Prostate gland (tissue), 2 donors: ENCODE measurements at regions not wholly inside any gene's neighbourhood (a gene's known extent, or its start where the extent isn't known, plus 50 kb on each side); places are given as distances from the start of the nearest gene placed in this dataset.

Experiments
- DNase-seq: peaks from one replicate; pipeline ENCODE4 v3.0.0-alpha.2; 2019; ENCODE audit warnings: low spot score
- H3K27ac ChIP-seq, 2 donors: fragments of 200-600 bp; sonication (generic); 2 replicates each; pipeline ENCODE4 v1.5.1; 2017 to 2019
- H3K27me3 ChIP-seq: fragments of 200-600 bp; sonication (generic); replicated peaks from 2 replicates; pipeline ENCODE4 v1.5.1; 2019; ENCODE audit not compliant: insufficient read depth
- H3K36me3 ChIP-seq, 2 donors: fragments of 200-600 bp; sonication (generic); 1 replicate in 1 of 2; 2 replicates in 1 of 2; pipeline versions ENCODE4 v1.5.1 to v1.8.1; 2017 to 2019
- H3K4me1 ChIP-seq: fragments of 200-600 bp; sonication (generic); replicated peaks from 2 replicates; pipeline ENCODE4 v1.5.1; 2019
- H3K4me3 ChIP-seq, 2 donors: fragments of 200-600 bp; sonication (generic); 2 replicates each; pipeline ENCODE4 v1.5.1; 2017 to 2019
- H3K9me3 ChIP-seq: fragments of 200-600 bp; sonication (generic); 2 replicates; pipeline ENCODE4 v1.5.1; 2017
- POLR2A ChIP-seq: fragments of 450-650 bp; IDR thresholded peaks from one replicate; pipeline ENCODE4 v1.6.1; 2016; ENCODE audit warnings: antibody characterized with exemption, mild to moderate bottlenecking
- POLR2AphosphoS5 ChIP-seq: sonication (generic); formaldehyde crosslinking; IDR thresholded peaks from one replicate; pipeline ENCODE4 v1.6.1; 2017; ENCODE audit warnings: antibody characterized with exemption
- WGBS: methylation state at CpG from one replicate; pipeline ENCODE4 v1.1.5; 2018; 5-methylcytosine and 5-hydroxymethylcytosine counted together
- intact Hi-C: fragments of 100-400 bp; cut with DNase I; formaldehyde crosslinking; loops from one replicate; pipeline ENCODE4 v1.14.2; 2022
- TF ChIP-seq, protein P1 (sequence below), 4 experiments: fragments of 200-600 bp in 2 of 4; fragments of 450-650 bp in 2 of 4; sonication (generic) in 2 of 4; IDR thresholded peaks; 1 replicate in 3 of 4; 2 replicates in 1 of 4; pipeline ENCODE4 v1.5.1; 2016 to 2019; ENCODE audit warnings: antibody characterized with exemption in 4 of 4, mild to moderate bottlenecking in 2 of 4, moderate library complexity in 2 of 4

DNA sequence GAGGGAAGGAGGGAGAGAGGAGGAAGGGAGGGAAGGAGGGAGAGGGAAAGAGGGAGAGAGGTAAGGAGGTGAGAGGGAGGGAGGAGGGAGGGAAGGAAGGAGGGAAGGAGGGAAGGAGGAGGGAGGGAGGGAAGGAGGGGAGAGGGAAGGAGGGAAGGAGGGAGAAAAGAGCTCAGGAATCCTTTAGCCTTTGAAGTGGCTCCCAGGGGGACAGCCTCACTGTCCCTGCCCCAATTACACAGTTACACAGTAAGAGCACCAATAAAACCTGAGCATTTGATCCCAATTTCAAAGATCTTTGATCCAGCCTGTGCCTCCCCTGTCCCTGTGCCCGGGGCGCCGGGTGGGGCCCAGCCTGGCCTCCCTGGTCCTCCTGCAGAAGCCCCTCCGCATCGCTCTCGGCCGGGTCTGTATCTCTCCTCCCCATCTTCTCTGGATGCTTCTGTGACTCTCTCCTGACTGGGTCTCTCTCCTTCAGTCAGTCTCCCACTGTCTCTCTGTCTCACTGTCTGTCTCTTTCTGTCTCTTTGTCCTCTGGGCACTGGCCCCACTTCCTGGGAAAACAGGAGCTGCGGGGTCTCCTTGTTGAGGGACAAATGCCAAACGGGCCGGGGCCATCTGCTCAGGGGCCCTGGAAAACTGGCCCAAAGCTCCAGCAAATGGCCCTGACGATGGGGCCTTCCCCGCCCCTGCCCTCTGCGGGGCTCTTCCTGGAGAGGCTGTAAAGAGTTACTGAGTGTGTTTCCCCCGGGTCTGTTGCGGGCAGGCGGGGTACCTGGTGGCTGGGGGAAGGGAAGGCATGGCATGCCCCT, 54.2 kb upstream of the EGFL7 start:
- 45% methylated on average over 16 of the region's 16 CpGs for WGBS
- H3K27me3 ChIP-seq: no peaks in the 10 kb centered on the region
- H3K4me1 ChIP-seq: no peaks in the 10 kb centered on the region
- no peak for TF ChIP-seq POLR2AphosphoS5
- TF ChIP-seq, protein P1, sequence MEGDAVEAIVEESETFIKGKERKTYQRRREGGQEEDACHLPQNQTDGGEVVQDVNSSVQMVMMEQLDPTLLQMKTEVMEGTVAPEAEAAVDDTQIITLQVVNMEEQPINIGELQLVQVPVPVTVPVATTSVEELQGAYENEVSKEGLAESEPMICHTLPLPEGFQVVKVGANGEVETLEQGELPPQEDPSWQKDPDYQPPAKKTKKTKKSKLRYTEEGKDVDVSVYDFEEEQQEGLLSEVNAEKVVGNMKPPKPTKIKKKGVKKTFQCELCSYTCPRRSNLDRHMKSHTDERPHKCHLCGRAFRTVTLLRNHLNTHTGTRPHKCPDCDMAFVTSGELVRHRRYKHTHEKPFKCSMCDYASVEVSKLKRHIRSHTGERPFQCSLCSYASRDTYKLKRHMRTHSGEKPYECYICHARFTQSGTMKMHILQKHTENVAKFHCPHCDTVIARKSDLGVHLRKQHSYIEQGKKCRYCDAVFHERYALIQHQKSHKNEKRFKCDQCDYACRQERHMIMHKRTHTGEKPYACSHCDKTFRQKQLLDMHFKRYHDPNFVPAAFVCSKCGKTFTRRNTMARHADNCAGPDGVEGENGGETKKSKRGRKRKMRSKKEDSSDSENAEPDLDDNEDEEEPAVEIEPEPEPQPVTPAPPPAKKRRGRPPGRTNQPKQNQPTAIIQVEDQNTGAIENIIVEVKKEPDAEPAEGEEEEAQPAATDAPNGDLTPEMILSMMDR (IDR thresholded peaks at IDR 0.05): no peak
- no peak for TF ChIP-seq POLR2A
- no peak for DNase-seq
- no peaks in the 10 kb centered on the region for H3K36me3 ChIP-seq
- no peak overlapping the region for H3K27ac ChIP-seq
- intact Hi-C loops: no loop called here
- no peaks in the 10 kb centered on the region for H3K9me3 ChIP-seq
- H3K4me3 ChIP-seq: no peak overlapping the region

DNA sequence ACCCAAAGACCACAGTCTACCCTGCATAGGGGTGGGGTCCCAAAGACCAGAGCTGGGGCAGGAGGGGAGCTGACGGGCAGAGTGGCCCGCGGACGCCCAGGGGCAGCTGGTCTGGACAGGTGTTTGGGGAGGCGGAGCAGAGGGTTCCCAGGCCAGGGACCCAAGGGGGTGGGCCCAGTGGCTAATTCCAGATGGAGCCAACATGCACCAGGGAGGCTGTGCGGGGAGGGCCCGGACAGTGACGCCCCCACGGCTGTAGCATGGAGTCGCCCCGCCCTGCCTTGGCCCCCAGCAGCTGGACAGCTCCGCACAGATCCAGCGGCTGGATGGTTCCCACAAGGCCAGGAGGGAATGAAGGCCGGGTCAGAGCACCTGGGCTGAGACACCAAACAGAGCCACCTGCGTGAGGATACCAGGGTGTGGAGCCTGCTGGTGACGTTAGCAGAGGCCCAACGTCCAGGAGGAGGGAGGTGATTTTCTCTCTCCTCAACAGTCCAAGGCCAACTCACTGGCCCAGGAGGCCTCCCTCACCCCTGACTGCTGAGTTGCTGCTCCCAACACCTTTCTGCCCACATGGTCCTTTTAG, 55.3 kb upstream of the EGFL7 start:
- 93% methylated on average over 17 of the region's 17 CpGs for WGBS

DNA sequence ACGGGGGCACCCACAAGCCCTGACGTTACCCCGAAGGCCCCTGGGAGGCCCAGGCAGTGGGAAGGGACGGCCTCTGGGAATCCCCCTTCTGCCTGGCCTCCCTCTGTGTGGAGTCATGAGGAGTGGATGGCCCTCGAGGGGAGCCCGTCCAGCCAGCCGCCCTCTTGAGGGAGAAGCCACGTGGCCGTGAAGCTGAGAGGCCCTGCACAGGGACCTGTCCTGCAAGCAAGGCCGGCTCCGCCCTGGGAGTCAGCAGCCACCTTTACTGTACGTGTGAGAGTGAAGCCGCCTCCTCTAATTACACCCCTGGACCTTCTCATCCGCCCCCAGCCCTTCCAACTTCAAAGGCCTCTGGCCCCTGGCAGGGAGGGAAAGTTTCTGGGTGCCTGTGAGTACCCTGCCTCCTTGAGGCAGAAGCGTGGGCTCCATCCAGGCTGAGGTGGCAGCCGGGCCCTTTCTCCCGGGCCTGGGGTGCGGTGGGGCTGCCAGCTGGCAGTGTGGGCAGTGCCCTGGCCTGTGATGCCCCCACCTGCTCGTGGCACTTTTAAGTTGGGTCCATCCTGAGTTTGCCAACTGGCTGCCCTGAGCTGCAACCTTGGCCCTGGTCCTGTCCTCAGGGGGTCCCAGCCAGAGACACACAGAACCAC, 55.9 kb upstream of the EGFL7 start:
- WGBS: 78% methylated on average over 19 of the region's 19 CpGs
- no peaks in the 10 kb centered on the region for H3K36me3 ChIP-seq
- no peak for DNase-seq
- H3K27me3 ChIP-seq: no peaks in the 10 kb centered on the region
- TF ChIP-seq POLR2AphosphoS5 (no peak), POLR2A (no peak)
- TF ChIP-seq, protein P1 (IDR thresholded peaks at IDR 0.05): no peak
- intact Hi-C loops: no loop called here
- no peaks in the 10 kb centered on the region for H3K9me3 ChIP-seq
- H3K4me1 ChIP-seq: no peaks in the 10 kb centered on the region
- no peak overlapping the region for H3K4me3 ChIP-seq
- no peak overlapping the region for H3K27ac ChIP-seq

More for the DNA sequence above, 55.3 kb upstream of the EGFL7 start:
- Histone ChIP-seq H3K4me3 (no peak overlapping the region), H3K9me3 (no peaks in the 10 kb centered on the region), H3K4me1 (no peaks in the 10 kb centered on the region), H3K36me3 (no peaks in the 10 kb centered on the region), H3K27ac (no peak overlapping the region), H3K27me3 (no peaks in the 10 kb centered on the region)
- TF ChIP-seq, protein P1 (IDR thresholded peaks at IDR 0.05): no peak
- TF ChIP-seq POLR2A (no peak), POLR2AphosphoS5 (no peak)
- intact Hi-C loops: no loop called here
- no peak for DNase-seq

DNA sequence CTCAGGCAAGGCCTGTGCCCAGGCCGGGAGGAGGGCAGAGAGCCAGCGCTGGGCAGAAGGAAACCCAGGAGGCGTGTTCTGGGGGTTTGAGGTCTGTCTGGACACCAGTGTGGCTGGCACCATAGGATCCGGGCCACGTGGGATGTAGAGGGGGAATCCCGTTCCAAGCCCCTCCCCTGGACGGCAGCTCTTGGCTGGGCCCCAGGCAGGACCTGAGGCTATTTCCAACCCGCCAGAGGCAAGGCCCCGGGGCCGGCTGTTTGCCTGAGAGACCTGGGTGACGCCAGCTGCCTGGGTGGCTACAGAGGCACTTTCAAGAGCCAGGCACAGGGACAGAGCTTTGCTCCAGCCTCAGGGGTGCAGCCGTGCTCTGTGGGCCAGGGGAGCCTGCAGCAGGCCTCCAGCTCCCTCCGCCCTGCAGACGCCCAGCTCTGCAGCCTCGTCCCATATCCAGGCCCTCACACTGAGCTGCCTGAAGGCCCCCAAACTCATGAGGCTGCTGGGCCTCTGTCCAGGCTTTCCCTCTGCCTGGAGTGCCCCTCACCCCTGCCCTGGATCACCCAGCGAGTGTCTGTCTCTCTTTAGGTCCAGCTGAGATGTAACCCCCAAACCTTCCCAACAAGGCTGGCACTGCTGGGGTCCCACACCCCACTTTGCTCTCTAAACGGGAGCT, 56.6 kb upstream of the EGFL7 start:
- TF ChIP-seq POLR2AphosphoS5 (no peak), POLR2A (no peak)
- TF ChIP-seq, protein P1 (IDR thresholded peaks at IDR 0.05): no peak
- no peak for DNase-seq
- H3K27me3 ChIP-seq: no peaks in the 10 kb centered on the region
- H3K36me3 ChIP-seq: no peaks in the 10 kb centered on the region
- 45% methylated on average over 16 of the region's 17 CpGs for WGBS
- no peak overlapping the region for H3K4me3 ChIP-seq
- H3K9me3 ChIP-seq: no peaks in the 10 kb centered on the region
- intact Hi-C loops: no loop called here
- no peak overlapping the region for H3K27ac ChIP-seq
- no peaks in the 10 kb centered on the region for H3K4me1 ChIP-seq
